ENCODE measurements at regions not wholly inside any gene's neighbourhood (a gene's known extent, or its start where the extent isn't known, plus 50 kb on each side); places are given as distances from the start of the nearest gene placed in this dataset.

DNA sequence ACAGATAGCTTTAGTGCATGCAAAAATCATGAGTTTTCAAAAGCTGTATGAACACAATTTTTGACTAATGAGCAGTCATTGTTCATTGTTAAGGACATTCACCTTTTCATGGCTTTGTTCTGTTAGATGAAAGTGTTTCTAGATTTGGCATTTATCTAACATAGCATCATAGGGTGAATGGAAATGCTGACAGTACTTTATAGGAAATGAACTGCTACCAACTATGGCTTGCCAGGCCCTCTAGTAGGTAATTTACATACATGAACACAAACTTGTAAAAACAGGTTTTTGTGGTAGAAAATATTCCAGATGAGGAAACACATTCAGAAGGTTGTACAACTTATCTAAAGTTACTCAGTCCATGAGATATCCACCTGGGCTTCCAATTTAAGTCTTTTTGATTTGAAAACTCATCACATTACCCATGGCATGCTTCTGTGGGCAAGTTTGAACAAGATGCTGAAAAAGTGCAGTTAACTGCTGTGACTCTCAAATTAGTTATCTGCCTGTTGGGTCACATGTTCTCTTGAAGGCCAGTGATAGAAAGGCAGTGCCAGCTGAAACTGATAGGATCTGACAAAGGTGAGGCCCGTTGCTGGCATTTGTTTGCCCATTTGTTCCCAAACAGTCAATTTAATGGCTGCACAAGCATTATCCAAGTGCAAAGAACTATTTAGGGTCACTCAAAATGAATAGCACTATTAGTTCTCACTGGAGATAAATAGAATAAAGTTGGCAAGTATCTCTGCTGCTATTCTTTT lies 399.1 kb downstream of the MAN2A1 start:
- TF ChIP-seq, protein P1, sequence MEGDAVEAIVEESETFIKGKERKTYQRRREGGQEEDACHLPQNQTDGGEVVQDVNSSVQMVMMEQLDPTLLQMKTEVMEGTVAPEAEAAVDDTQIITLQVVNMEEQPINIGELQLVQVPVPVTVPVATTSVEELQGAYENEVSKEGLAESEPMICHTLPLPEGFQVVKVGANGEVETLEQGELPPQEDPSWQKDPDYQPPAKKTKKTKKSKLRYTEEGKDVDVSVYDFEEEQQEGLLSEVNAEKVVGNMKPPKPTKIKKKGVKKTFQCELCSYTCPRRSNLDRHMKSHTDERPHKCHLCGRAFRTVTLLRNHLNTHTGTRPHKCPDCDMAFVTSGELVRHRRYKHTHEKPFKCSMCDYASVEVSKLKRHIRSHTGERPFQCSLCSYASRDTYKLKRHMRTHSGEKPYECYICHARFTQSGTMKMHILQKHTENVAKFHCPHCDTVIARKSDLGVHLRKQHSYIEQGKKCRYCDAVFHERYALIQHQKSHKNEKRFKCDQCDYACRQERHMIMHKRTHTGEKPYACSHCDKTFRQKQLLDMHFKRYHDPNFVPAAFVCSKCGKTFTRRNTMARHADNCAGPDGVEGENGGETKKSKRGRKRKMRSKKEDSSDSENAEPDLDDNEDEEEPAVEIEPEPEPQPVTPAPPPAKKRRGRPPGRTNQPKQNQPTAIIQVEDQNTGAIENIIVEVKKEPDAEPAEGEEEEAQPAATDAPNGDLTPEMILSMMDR (IDR thresholded peaks at IDR 0.05), result no peak
- TF ChIP-seq POLR2AphosphoS5 (IDR thresholded peaks at IDR 0.05), result no peak
- no peak for TF ChIP-seq POLR2A (IDR thresholded peaks at IDR 0.05)
